AG08395 (cell line): ENCODE measurements at regions not wholly inside any gene's neighbourhood (a gene's known extent, or its start where the extent isn't known, plus 50 kb on each side); places are given as distances from the start of the nearest gene placed in this dataset.

Source experiments
- DNase-seq: peaks from one replicate; pipeline ENCODE4 v3.0.0; 2012; ENCODE audit warnings: mixed read lengths, low spot score

- DNase-seq = no peak
Measured at GRCh38 chr5:38029397-38030065, 189.7 kb upstream of the GDNF start.

GRCh38 chr5:38023799-38024198, 184.0 kb upstream of the GDNF start:
- DNase-seq = no peak

GRCh38 chr5:38023371-38023770, 183.5 kb upstream of the GDNF start:
- DNase-seq = no peak

GRCh38 chr5:38022631-38023030, 182.8 kb upstream of the GDNF start:
- DNase-seq = no peak

DNA sequence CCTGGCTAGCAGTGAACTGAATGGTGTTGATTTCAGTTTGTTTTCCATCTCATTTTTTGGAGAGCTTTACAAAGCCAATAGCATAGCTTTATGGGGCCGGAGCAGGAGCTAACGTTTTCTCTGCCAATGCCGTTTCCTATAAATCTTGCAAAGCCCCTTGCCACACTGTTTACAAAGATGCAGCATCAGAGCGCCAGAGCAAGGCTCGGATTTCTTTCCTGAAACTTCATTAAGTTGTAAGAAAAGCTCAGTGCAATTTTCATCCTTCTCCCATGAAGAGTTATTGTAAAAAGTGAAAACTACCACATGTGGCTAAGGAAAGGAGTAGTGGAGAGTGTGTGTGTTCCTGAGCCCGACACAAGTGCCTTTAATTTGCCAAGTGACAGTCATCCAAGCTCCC, 178.2 kb upstream of the GDNF start:
- DNase-seq = no peak

DNA sequence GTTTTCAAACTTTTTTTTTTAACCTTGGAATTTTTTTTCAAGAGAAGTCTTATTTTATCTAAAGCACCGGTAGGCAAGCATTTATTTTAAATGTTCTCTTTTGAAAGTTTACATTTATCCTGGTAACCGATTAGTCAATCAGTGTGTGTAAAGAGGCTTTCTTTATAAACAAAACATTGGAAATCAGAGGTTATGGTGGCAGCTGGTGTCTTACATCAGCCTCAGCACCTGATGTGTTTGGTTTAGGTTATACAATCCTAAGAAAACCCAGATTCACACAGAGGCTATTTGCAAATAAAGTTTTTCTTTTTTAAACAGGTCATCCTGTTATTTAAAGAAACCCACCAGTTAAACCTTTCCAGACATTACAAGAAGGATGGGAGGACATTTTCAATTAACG, 173.3 kb upstream of the GDNF start:
- no peak for DNase-seq

GRCh38 chr5:38011668-38012188, 171.9 kb upstream of the GDNF start:
- DNase-seq = no peak

- no peak for DNase-seq
Measured at GRCh38 chr5:38009749-38010358, 170.0 kb upstream of the GDNF start.

DNA sequence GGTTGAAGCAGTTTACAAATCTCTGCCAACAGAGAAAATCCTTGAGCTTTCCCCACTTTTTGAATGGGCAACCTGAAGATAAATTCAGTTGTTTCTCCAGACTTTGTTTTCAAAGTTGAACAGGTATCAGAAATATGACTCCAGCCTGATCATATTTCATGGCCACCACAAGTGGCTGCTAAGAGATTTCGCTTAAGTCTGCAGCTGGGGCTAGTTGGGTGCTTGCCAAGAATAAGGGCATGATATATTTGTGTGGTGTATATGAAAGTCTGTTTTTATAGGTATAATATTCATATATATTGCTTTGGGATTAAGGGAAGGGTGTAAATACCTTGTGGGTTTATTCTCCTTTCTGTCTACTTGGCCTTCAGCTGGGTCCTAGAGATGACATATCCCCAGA, 168.4 kb upstream of the GDNF start:
- DNase-seq = no peak

DNA sequence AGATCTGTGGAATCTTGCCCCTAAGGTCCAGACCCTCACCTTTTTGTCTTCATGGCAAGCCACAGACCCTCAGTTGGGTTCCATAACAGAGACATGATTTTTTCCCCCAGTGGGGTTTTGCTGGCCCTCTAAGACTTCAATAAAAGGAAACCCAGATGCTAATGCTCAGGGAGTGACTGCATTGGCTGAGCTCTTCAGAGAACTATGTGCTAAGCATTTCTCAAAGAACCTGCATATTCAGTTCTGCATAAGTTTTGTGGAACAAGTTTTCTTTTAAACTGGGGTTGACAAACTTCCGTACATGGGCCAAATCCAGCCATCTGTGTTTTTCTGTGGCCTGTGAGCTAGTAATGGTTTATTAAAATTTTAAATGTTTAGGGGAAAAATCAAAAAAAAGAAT, 159.8 kb upstream of the GDNF start:
- DNase-seq = no peak

DNA sequence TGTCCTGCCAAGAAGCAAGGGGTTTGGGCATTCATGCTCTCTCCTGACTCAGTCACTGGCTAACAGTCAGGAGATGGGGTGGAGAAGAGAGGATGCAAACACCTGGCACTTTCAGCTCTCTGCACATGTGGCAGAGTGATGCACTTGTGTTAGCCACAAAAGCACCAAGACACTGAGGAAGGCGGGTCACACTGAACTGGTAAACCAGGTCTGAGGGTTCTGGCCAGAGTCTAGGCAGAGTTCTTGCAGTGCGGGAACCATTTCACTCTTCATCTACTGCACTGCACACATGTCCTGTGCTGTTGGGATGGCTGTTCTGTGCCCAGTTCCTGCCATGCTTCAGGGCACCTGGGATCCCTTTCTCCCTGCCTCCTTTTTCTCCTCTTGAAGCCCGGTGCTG, 157.1 kb upstream of the GDNF start:
- DNase-seq = no peak

DNA sequence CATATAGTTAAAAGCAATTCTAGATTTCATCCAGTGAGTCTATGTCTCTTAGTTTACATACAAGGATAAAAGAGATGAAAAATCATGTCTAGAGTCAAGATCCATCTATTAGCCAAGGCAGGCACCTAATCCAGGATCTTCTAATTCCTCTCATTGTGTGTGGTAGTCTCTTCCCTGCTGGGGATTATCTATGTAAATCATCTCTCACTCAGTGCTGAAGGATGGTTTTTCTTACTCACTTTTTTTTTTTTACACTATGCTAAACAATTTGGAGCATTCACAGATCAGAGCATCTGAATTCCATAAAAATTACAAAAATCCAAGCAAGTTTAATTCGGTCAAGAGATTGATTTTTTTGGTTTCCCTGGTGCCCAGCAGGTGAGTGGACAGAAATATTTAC, 154.9 kb upstream of the GDNF start:
- DNase-seq = no peak

- DNase-seq = no peak
Measured at GRCh38 chr5:37991301-37992299, 151.8 kb upstream of the GDNF start.

DNA sequence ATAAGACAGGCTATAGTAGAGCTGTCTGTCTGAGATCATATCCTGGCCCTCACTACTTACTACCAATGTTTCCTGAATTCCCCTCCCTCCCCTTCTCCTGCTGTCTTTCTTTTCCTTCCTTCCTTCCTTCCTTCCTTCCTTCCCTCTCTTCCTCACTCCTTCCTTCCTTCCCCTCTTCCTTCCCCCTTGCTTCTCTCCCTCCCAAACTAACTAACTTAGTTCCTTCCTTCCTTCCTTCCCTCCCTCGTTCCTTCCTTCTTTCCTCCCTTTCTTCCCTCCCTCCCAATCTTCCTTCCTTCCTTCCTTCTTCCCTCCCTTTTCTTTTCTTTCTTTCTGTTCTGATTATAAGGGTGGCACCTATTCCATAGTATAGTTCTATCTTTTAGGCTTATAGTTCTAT, 150.0 kb upstream of the GDNF start:
- DNase-seq = no peak

DNA sequence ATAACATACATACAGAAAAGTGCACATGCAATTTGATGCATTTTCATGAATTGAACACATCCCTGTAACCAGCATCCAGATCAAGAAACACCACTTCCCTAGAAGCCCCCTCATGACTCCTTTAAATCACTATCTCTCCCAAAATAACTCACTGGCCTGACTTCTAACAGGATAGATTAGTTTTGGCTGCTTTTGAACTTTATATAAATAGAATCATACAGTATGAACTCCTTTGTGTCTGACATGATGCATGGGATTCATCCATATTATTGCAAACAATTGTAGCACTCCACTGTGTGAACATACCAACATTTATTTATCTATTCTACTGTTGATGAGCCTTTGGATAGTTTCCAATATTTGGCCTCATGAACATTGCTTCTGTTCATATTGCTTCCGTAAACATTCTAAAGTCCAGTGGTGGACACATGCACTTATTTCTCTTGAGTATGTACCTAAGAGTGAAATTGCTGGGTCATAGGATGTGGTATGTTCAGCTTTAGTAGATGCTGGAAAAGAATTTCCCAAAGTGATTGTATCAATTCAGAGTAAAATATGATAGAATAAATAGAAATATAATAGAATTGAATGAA, 148.7 kb upstream of the GDNF start:
- DNase-seq = no peak

GRCh38 chr5:37984300-37984699, 144.5 kb upstream of the GDNF start:
- no peak for DNase-seq

DNA sequence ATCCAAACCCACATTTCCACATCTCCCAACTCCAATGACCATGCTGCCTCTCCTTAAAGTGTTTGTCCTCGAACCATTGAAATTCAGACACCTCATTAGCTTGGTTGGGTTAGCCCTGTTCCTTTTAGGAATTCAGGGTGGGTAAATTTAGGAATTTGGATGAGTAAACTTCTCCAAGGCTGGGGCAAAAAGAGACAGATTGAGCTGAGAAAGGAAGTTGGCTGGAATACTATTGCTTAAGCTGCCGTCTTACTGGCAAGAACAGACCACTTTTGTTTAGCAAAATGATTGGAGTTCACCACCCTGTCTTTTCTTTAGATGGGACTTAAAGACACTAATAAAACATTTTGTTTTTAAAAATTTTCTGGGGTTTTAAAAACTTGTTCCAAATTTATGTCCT, 143.6 kb upstream of the GDNF start:
- DNase-seq = no peak

DNA sequence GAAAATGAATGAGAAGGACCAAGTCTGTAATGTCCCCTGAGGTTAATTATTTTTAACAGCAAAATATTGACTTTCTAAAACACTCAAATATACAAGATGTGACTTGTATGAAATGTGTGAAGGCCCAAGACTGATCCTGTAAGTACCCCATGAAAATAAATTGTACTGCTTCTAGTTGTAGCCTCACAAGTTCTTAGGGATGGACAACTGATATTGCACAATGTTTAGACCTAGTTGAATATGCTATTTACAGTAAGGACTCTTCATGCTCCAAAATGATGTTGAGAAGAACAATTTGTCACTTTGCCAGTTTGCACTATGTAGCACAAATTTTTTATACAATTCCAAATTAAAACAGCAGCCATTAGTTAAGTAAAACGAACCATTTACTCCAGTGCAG, 139.7 kb upstream of the GDNF start:
- DNase-seq = no peak

- DNase-seq = peak; percentile 27
Measured at GRCh38 chr5:37975531-37975930, 135.7 kb upstream of the GDNF start.

DNA sequence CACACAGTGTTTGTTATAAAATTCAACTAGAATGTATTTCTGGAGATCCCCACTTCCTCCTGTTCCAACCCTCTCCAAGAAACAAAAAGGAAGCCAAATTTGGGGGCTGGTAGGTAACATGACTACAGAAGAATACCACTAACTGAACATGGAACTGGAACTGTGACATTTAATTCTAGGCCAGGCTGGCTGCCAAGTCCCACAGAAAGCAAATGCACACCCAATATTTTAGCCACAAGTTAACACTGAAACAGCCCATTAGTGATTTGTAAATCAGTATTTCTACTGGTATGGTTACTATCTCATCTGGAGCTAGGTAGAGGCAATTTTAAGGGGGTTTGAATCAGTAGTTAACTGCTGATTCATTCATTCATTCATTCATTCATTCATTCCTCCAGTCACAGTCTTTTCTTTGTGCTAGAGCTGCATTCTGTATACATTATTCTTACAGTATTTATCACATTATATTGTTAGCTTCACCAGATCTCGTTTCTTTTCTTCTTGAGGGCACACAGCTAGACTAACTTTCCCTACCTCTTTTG, 131.7 kb upstream of the GDNF start:
- DNase-seq = no peak

- DNase-seq = no peak
Measured at GRCh38 chr5:37966871-37967270, 127.0 kb upstream of the GDNF start.

GRCh38 chr5:37966291-37966690, 126.5 kb upstream of the GDNF start:
- peak; percentile 43 for DNase-seq
